Vagina (tissue), 2 donors: ENCODE measurements at regions not wholly inside any gene's neighbourhood (a gene's known extent, or its start where the extent isn't known, plus 50 kb on each side); places are given as distances from the start of the nearest gene placed in this dataset.

Experiments used
- CTCF ChIP-seq, 3 experiments: fragments of 450-650 bp in 2 of 3; fragments of 200-600 bp in 1 of 3; sonication (generic) in 1 of 3; IDR thresholded peaks; one replicate each; pipeline ENCODE4 v1.5.1; 2017 to 2019; ENCODE audit warnings: antibody characterized with exemption in 3 of 3, mild to moderate bottlenecking in 2 of 3, moderate library complexity in 2 of 3
- POLR2A ChIP-seq, 2 donors: fragments of 450-650 bp; IDR thresholded peaks; one replicate each; pipeline ENCODE4 v1.6.1; 2017; ENCODE audit warnings: antibody characterized with exemption in 2 of 2, mild to moderate bottlenecking in 2 of 2, moderate library complexity in 2 of 2
- POLR2AphosphoS5 ChIP-seq, 2 donors: sonication (generic); formaldehyde crosslinking; IDR thresholded peaks; one replicate each; pipeline ENCODE4 v1.9.0; 2017; ENCODE audit warnings: antibody characterized with exemption in 2 of 2, mild to moderate bottlenecking in 2 of 2, low read depth in 1 of 2; ENCODE audit not compliant: insufficient read depth in 1 of 2

DNA sequence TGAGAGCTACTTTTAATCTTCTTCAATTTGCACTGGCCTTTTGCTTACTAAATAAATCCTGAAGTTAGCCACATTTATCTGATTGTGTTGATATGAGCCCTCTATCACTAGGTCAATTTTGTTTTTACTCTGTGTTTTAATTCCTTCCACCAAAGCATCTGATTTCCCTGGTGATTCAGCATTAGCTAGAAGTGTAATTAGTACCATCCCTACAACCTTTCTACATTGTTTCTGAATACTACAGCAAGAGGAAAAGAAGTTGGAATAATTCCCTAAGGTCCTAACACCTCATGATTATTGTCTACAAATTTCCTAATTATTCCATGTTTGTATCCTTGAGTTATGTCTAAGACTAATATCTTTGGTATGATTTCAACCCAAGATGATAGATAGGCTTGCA is 1093.6 kb downstream of the SUCLG1 start:
- TF ChIP-seq CTCF (IDR thresholded peaks at IDR 0.05) (no peak), POLR2AphosphoS5 (IDR thresholded peaks at IDR 0.05; ENCODE audit: insufficient read depth in 1 of 2, low read depth in 1 of 2) (no peak), POLR2A (IDR thresholded peaks at IDR 0.05) (no peak)
